KBM-7 (cell line): ENCODE measurements at regions not wholly inside any gene's neighbourhood (a gene's known extent, or its start where the extent isn't known, plus 50 kb on each side); places are given as distances from the start of the nearest gene placed in this dataset.

Experiments used
- DNase-seq: peaks from one replicate; pipeline ENCODE4 v3.0.0-alpha.2; 2015
- in situ Hi-C: fragments of 300-500 bp; cut with MboI; formaldehyde crosslinking; loops from 2 replicates; pipeline ENCODE4 v1.14.3; 2020; ENCODE audit warnings: low sequenced_read_pairs, low pct_unique_long_range_greater_than_20kb, mixed read lengths

- in situ Hi-C loops: no loop called here
- no peak for DNase-seq
Measured at GRCh38 chr3:83946049-83946448, 1012.7 kb upstream of the CADM2 start.

GRCh38 chr3:83946554-83946953 is 1012.2 kb upstream of the CADM2 start:
- DNase-seq: peak; percentile 14
- in situ Hi-C loops: no loop called here

GRCh38 chr3:83948771-83949170 is 1010.0 kb upstream of the CADM2 start:
- in situ Hi-C loops: no loop called here
- no peak for DNase-seq

GRCh38 chr3:83953417-83954089 is 1005.2 kb upstream of the CADM2 start:
- in situ Hi-C loops: no loop called here
- no peak for DNase-seq

DNA sequence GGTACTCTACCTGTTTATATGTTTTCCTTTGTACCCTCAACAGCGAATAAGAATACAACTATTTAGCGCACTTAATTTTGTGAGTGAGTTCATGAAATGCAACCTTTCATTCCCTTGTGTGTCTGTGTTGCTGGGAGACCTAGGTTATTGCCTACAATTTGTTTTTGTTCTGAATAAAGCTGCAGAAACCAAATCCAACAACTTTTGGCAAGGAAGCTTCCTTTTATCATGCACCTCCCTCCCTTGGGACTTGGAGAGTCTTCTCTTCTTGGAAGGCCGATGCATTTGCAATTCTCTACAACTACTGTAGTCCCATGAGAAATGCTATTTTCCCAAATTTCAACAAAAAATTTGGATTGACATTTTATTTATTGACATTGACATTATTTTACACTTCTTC is 1002.4 kb upstream of the CADM2 start:
- DNase-seq: no peak
- in situ Hi-C loops: no loop called here

DNA sequence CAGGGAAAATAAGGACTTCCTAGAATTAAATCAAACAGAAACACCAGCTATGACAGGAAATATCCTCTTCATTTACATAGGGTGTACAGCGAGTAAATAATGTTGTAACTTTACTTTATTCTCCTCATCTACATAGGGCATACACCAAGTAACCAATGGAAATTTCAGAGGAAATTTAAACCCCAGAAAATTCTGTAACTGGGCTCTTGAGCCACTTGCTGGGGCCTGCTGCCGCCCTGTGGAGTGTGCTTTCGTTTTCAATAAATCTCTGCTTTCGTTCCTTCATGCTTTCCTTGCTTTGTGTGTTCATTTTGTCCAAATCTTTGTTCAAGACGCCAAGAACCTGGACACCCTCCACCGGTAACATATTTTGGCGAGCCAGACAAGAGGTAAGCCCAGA is 990.4 kb upstream of the CADM2 start:
- DNase-seq: no peak
- in situ Hi-C loops: no loop called here

DNA sequence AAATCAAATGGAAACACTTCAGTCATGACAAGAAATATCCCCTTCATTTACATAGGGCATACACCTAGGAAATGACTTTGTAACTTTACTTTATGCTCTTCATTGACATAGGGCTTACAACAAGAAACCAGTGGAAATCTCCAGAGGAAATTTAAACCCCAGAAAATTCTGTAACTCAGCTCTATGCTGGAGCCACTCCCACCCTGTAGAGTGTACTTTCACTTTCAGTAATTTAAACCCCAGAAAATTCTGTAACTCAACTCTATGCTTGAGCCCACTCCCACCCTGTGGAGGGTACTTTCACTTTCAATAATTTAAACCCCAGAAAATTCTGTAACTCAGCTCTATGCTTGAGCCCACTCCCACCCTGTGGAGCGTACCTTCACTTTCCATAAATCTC is 987.1 kb upstream of the CADM2 start:
- DNase-seq: no peak
- in situ Hi-C loops: no loop called here

- in situ Hi-C loops: no loop called here
- no peak for DNase-seq
Measured at GRCh38 chr3:84008623-84009022, 950.2 kb upstream of the CADM2 start.

DNA sequence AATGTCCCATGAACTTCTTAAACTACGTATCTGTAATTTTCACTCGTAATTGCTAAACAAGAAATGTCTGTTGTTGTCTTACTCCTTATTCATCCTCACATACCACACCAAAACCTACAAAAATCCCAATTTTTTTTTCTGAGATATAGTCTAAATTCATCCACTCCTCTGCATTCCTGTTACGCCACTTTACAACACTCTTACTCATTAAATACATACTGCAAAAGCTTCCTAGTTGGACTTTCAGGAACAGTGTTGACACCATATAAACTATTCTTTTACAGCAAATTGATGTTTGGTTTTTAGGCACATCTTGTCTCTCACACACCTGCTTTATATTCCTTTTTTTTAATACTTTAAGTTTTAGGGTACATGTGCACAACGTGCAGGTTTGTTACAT is 934.9 kb upstream of the CADM2 start:
- in situ Hi-C loops: no loop called here
- DNase-seq: no peak

GRCh38 chr3:84039099-84039498 is 919.7 kb upstream of the CADM2 start:
- DNase-seq: no peak
- in situ Hi-C loops: no loop called here

DNA sequence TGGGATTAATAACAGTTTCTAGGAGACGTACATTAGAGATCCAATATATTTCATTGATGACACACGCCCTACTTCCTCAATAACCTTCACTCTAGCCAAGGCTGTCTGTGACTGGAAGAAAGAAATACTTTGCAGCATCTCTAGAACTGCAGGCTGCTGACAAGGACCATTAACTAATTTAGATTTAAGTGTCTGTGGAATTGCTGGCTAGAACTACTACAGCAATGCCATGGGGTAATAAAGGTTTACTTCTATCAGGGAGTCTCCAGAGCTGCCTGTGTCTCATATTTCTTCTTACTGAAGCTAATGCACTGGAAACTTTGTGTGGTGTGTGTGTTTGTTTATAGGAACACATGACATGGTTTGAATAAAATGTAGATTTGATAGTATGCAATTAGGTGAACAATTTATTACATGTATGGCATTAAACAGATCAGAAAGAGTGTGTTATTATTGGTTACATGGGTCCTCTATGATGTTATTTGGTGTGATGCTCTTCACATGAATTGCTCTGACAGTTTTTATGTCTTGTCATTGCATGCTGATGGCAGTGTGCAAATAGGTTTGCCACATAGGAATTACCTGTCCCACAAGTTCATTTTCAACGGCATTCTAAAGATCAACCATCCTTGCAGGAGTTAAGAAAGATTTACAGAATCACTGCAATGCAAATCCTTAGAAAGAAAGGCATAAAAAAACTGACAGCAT is 916.2 kb upstream of the CADM2 start:
- in situ Hi-C loops: no loop called here
- DNase-seq: no peak

- no peak for DNase-seq
- in situ Hi-C loops: no loop called here
Measured at GRCh38 chr3:84066915-84067314, 891.9 kb upstream of the CADM2 start.

DNA sequence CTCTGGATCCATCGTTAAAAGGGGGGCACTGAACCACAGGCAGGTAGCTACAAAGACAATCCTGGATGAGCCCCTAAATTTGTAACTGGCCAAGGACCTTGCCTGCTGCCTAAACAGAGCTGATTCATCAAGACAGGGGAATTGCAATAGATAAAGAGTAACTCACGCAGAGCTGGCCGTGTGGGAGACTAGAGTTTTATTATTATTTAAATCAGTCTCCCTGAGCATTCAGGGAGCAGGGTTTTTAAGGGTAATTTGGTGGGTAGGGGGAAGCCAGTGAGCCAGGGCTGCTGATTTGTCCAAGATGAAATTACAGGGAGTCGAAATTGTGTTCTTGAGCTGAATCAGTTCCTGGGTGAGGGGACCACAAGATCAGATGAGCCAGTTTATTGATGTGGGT is 885.1 kb upstream of the CADM2 start:
- in situ Hi-C loops: no loop called here

DNA sequence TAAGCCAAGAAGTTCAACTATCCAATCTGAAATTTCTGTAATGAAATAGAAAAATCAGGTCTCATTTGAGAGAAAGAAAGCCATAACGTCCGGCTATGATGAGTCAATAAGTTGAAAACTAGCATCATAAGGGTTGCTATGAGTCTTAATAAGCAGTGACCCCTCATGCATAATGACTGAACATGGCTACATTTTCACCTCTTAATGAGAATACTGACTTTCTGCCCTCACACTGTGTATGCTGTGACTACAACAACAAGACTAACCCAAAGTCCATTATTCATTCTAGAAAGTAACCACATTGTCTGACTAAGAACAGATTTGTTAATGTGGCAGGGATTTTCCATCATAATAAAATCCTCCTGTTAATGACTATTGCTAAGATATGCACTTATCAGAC is 884.0 kb upstream of the CADM2 start:
- no peak for DNase-seq

More for the DNA sequence above, 885.1 kb upstream of the CADM2 start:
- DNase-seq: no peak

DNA sequence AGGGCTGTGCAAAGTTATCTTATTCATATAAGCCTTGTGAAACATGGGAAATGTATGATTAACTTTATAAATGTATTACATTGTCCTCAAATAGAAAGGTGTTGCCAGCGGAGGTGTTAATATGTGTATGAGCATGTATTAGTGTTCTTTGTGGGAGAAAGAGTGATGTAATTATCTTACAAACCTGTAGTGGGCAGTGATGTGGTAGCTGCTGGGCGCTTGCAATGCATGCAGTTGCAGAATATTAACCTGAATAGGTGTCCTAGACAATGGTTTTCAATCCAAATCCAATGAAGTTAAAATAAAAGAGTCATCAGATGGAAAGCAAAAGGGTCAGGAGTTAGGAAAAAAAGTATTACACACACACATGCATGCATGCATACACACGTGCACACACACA is 881.3 kb upstream of the CADM2 start:
- in situ Hi-C loops: no loop called here
- DNase-seq: no peak

More for the DNA sequence above, 884.0 kb upstream of the CADM2 start:
- in situ Hi-C loops: no loop called here

- DNase-seq: no peak
- in situ Hi-C loops: no loop called here
Measured at GRCh38 chr3:84082726-84083125, 876.1 kb upstream of the CADM2 start.

GRCh38 chr3:84092907-84093306 is 865.9 kb upstream of the CADM2 start:
- DNase-seq: no peak
- in situ Hi-C loops: no loop called here

DNA sequence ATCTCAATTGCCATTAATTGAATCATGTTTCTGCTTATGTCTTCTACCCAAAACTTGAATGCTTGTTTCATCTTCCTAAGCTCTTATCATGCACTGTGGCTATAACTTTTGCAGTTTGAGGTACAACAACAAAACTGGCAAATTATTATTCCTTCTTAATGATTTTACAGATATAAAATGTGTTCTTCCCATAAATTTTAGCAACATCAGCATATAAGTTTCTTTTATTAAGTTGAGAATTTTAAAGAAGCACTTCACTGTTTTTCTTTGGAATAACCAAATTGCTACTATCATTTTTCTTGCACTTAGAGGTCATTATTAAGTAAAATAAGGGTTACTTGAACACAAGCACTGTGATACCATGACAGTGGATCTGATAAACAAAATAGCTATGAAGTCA is 862.6 kb upstream of the CADM2 start:
- in situ Hi-C loops: no loop called here
- no peak for DNase-seq

DNA sequence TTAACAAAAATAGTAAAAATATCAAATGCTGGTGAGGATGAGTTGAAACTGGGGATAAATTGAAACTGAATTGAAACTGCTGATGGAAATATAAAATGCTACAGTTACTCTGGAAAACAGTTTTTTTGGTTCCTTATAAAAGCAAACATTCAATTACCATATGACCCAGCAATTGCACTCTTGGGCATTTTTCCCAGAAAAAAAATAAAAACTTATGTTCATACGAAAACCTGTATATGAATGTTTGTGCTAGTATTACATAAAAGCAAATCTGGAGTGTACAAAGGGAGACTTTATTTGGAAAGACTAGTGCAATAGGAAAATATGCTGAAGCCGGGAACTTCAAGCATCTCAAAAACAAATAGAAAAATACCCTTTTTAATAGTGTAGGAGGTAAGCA is 857.9 kb upstream of the CADM2 start:
- DNase-seq: no peak
- in situ Hi-C loops: no loop called here

- in situ Hi-C loops: no loop called here
- no peak for DNase-seq
Measured at GRCh38 chr3:84108442-84108971, 850.3 kb upstream of the CADM2 start.

GRCh38 chr3:84109911-84110310 is 848.9 kb upstream of the CADM2 start:
- DNase-seq: no peak
- in situ Hi-C loops: no loop called here
